ENCODE measurements at regions not wholly inside any gene's neighbourhood (a gene's known extent, or its start where the extent isn't known, plus 50 kb on each side); places are given as distances from the start of the nearest gene placed in this dataset.

DNA sequence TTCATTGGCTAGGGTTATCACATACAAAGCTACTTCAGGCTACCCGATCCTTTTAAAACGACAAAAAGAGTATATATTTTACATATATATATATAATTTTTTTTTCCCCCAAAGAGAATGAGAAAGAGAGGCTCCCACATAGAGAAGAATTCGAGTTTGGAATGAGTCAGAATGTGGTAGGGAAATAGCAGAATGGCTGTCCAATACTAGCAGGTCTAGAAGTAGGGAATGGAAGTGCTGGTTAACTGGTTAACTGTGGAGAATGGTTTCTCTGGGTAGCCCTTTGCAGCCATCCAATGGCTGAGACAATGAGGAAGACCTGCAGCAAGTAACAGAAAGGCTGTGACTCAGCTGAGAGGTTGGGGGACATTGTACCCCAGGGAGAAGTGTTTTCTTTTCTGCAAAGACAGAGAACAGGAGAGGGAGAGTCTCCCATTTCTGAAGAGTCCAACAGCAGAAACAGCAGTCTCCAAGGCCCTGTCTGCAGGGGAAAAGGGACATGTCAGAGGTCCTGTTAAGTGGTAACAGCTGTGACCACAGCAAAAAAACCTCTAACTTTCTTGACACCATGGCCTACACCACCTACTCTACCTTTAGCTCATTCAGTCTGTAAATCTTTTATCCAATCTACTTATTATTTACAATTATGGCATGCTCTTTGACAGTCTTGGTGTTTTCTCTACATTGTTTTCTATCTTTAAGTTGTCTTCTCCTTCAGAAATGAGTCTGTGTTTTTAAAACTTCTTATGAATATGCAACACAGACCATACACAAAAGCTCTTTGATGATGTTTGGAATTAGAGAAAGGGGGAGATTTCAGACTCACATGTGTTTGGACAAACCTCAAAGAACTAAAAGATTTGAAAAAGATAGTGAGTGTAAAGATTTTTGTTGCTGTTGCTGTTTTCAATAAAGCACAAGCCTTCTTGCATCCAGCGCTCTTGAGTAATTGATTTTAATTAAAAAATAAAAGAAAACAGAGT lies 116.1 kb upstream of the SLC7A14 start:
- no peak for TF ChIP-seq POLR2A (IDR thresholded peaks at IDR 0.05; ENCODE audit: control extremely low read depth in 1 of 2, low read depth in 2 of 2, low read length in 2 of 2)
- TF ChIP-seq, protein P1, sequence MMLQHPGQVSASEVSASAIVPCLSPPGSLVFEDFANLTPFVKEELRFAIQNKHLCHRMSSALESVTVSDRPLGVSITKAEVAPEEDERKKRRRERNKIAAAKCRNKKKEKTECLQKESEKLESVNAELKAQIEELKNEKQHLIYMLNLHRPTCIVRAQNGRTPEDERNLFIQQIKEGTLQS (IDR thresholded peaks at IDR 0.05; ENCODE audit: insufficient read depth, low read depth, low read length) = no peak
- no peak for TF ChIP-seq CTCF (IDR thresholded peaks at IDR 0.05; ENCODE audit: control extremely low read depth in 1 of 3, insufficient read depth in 1 of 3, low read depth in 1 of 3, low read length in 3 of 3)
- TF ChIP-seq SUZ12 (IDR thresholded peaks at IDR 0.05; ENCODE audit: low read length) = no peak
- no peak for TF ChIP-seq EZH2 (IDR thresholded peaks at IDR 0.05; ENCODE audit: low read depth, low read length, severe bottlenecking)
- TF ChIP-seq CBX5 (IDR thresholded peaks at IDR 0.05; ENCODE audit: low read depth, low read length) = no peak
- no peak for TF ChIP-seq BCL11A (IDR thresholded peaks at IDR 0.05; ENCODE audit: low read depth in 2 of 2, low read length in 2 of 2)
- TF ChIP-seq, protein P2, sequence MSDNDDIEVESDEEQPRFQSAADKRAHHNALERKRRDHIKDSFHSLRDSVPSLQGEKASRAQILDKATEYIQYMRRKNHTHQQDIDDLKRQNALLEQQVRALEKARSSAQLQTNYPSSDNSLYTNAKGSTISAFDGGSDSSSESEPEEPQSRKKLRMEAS (IDR thresholded peaks at IDR 0.05) = no peak
- no peak for TF ChIP-seq EP300 (IDR thresholded peaks at IDR 0.05; ENCODE audit: borderline replicate concordance in 1 of 2, low read depth in 2 of 2, low read length in 2 of 2)
- TF ChIP-seq ATF2 (IDR thresholded peaks at IDR 0.05; ENCODE audit: low read length) = no peak
- no peak for TF ChIP-seq JUND (IDR thresholded peaks at IDR 0.05; ENCODE audit: low read length)
- no peak for TF ChIP-seq RXRA (IDR thresholded peaks at IDR 0.05; ENCODE audit: insufficient read depth, low read depth, low read length)
